ENCODE measurements at regions not wholly inside any gene's neighbourhood (a gene's known extent, or its start where the extent isn't known, plus 50 kb on each side); places are given as distances from the start of the nearest gene placed in this dataset.

GRCh38 chr1:193520472-193520871, 334.1 kb upstream of the B3GALT2 start:
- Mint-ChIP-seq H3K36me3 (ENCODE audit: insufficient read depth, unreplicated experiment) (no peaks in the 10 kb centered on the region), H3K27ac (ENCODE audit: low read depth, unreplicated experiment) (no peak overlapping the region), H3K4me1 (ENCODE audit: insufficient read depth, unreplicated experiment) (peaks cover 5% of the 10 kb centered on the region), H3K4me3 (ENCODE audit: unreplicated experiment) (no peak overlapping the region), H3K9me3 (ENCODE audit: unreplicated experiment) (no peaks in the 10 kb centered on the region), H3K27me3 (ENCODE audit: insufficient read depth, unreplicated experiment) (no peaks in the 10 kb centered on the region)
- TF ChIP-seq CTCF (IDR thresholded peaks at IDR 0.05; ENCODE audit: unreplicated experiment): no peak
- intact Hi-C loops (cut with micrococcal nuclease): no loop called here
- POLR2A ChIA-PET: no interaction called here
- no peak for DNase-seq (ENCODE audit: unreplicated experiment)
- CTCF ChIA-PET: interaction anchor here (0.6 kb wide), 1 partner anchor 632 kb away, joined by 4 read pairs; no protein-coding TSS in a partner anchor
- BruUV-seq (replicated peaks): no TSS peak

- Mint-ChIP-seq H3K9me3 (ENCODE audit: unreplicated experiment) (no peaks in the 10 kb centered on the region), H3K27me3 (ENCODE audit: insufficient read depth, unreplicated experiment) (no peaks in the 10 kb centered on the region), H3K36me3 (ENCODE audit: insufficient read depth, unreplicated experiment) (no peaks in the 10 kb centered on the region), H3K4me1 (ENCODE audit: insufficient read depth, unreplicated experiment) (peaks cover 5% of the 10 kb centered on the region), H3K27ac (ENCODE audit: low read depth, unreplicated experiment) (no peak overlapping the region), H3K4me3 (ENCODE audit: unreplicated experiment) (no peak overlapping the region)
- no peak for TF ChIP-seq CTCF (IDR thresholded peaks at IDR 0.05; ENCODE audit: unreplicated experiment)
- BruUV-seq (replicated peaks): no TSS peak
- ChIA-PET CTCF (interaction anchor here (0.6 kb wide), 1 partner anchor 633 kb away, joined by 4 read pairs; no protein-coding TSS in a partner anchor), POLR2A (no interaction called here)
- DNase-seq (ENCODE audit: unreplicated experiment): no peak
- intact Hi-C loops (cut with micrococcal nuclease): no loop called here
Observed at GRCh38 chr1:193519922-193520321, 333.5 kb upstream of the B3GALT2 start.

- no peak for TF ChIP-seq CTCF (IDR thresholded peaks at IDR 0.05; ENCODE audit: unreplicated experiment)
- ChIA-PET POLR2A (interaction anchor here (0.6 kb wide), 1 partner anchor 1943 kb away, joined by 5 read pairs; no protein-coding TSS in a partner anchor), CTCF (interaction anchor here (1.6 kb wide), 1 partner anchor 11 kb away, joined by 3 read pairs; no protein-coding TSS in a partner anchor)
- no TSS peak for BruUV-seq (replicated peaks)
- DNase-seq (ENCODE audit: unreplicated experiment): no peak
- Mint-ChIP-seq H3K27ac (ENCODE audit: low read depth, unreplicated experiment) (no peak overlapping the region), H3K36me3 (ENCODE audit: insufficient read depth, unreplicated experiment) (no peaks in the 10 kb centered on the region), H3K4me3 (ENCODE audit: unreplicated experiment) (no peak overlapping the region), H3K4me1 (ENCODE audit: insufficient read depth, unreplicated experiment) (peaks cover 5% of the 10 kb centered on the region), H3K27me3 (ENCODE audit: insufficient read depth, unreplicated experiment) (no peaks in the 10 kb centered on the region), H3K9me3 (ENCODE audit: unreplicated experiment) (no peaks in the 10 kb centered on the region)
- intact Hi-C loops (cut with micrococcal nuclease): no loop called here
Observed at GRCh38 chr1:193516755-193517388, 330.5 kb upstream of the B3GALT2 start.

- H3K27ac Mint-ChIP-seq (ENCODE audit: low read depth, unreplicated experiment): no peak overlapping the region
- peaks cover 7% of the 10 kb centered on the region for H3K9me3 Mint-ChIP-seq (ENCODE audit: unreplicated experiment)
- no TSS peak for BruUV-seq (replicated peaks)
Observed at GRCh38 chr1:193514397-193514796, 328.0 kb upstream of the B3GALT2 start.

More at GRCh38 chr1:193514397-193514796, 328.0 kb upstream of the B3GALT2 start:
- CTCF ChIA-PET: interaction anchor here (0.5 kb wide), 1 partner anchor 494 kb away, joined by 8 read pairs; no protein-coding TSS in a partner anchor
- intact Hi-C loops (cut with micrococcal nuclease): no loop called here
- DNase-seq (ENCODE audit: unreplicated experiment): no peak
- Mint-ChIP-seq H3K27me3 (ENCODE audit: insufficient read depth, unreplicated experiment) (no peaks in the 10 kb centered on the region), H3K4me3 (ENCODE audit: unreplicated experiment) (no peak overlapping the region), H3K4me1 (ENCODE audit: insufficient read depth, unreplicated experiment) (no peaks in the 10 kb centered on the region), H3K36me3 (ENCODE audit: insufficient read depth, unreplicated experiment) (no peaks in the 10 kb centered on the region)
- POLR2A ChIA-PET: no interaction called here
- no peak for TF ChIP-seq CTCF (IDR thresholded peaks at IDR 0.05; ENCODE audit: unreplicated experiment)
